HG02943 (cell line): ENCODE measurements at regions not wholly inside any gene's neighbourhood (a gene's known extent, or its start where the extent isn't known, plus 50 kb on each side); places are given as distances from the start of the nearest gene placed in this dataset.

Experiments
- ATAC-seq: cut with Tn5 transposase; IDR thresholded peaks from one replicate; pipeline ENCODE4 v1.9.1; 2021; ENCODE audit warnings: mild to moderate bottlenecking, low read depth, moderate library complexity; ENCODE audit not compliant: unreplicated experiment

DNA sequence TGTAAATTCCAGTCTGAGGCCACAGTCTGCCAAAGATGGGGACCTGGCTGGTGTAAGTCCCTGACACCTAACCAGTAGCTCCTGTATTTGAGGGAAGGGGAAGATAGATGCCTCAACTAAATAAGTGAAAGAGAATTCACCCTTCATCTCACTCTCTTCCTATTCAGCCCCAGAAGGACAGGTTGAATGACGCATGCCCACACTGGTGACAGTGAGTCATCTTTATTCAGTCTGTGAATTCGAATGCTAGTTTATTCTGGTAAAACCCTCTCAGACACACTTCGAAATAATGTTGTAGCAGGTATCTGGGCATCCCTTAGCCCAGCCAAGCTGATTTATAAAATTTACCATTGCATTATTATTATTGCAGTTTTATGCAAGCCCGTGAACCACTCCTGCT is 617.0 kb upstream of the PRMT6 start:
- ATAC-seq: no peak

DNA sequence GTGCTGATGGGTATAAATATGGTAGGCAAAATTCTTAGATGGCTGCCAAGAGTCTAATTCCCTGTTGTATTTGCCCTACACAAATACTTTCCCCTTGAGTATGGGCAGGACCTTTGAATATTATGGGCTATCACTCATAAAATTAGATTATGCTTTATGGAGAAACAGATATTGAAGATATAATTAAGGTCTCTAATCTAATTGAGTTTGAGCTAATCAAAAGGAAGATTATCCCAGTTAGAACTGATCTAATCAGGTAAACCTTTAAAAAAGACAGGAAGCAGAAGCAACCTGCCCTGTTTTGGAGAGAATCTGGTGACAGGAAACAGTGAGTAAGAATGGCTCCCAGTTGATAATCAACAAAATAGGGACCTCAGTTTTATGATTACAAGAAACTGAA is 609.0 kb upstream of the PRMT6 start:
- no peak for ATAC-seq

DNA sequence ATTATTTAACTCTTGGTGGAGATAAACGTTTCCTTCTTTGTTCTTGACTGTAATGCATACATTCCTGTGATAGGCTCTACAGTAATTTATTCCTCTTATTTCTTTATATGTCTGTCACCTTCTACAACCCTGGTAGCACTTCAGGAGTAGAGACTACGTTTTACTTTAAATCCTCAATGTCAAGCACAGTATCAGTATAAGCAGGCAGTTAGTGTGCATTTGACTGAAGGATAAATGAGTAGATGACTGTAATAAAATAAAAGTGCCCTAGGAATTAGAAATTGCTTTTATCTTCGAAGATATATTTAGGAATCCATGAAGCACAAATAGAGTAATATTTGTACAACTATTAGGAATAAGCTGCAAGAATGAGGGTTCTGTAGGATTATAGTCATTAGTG is 599.6 kb upstream of the PRMT6 start:
- no peak for ATAC-seq

DNA sequence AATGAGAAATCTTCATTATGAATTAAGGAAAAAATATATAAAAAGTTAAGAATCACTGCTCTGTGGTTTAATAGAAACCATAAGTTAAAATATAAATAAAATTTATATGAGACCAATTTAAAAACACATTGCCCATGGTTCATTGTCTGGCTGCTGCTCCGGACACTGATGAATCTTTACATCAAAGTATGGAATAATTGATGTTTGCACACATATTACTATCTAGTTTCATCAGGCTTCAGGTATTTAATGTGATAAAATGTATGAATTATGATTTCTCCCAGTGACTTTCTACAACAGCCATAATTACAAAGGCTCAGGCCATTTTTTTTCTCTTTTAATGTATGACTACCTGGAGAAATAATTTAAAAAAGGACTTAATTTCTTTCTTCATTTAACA is 599.1 kb upstream of the PRMT6 start:
- no peak for ATAC-seq

DNA sequence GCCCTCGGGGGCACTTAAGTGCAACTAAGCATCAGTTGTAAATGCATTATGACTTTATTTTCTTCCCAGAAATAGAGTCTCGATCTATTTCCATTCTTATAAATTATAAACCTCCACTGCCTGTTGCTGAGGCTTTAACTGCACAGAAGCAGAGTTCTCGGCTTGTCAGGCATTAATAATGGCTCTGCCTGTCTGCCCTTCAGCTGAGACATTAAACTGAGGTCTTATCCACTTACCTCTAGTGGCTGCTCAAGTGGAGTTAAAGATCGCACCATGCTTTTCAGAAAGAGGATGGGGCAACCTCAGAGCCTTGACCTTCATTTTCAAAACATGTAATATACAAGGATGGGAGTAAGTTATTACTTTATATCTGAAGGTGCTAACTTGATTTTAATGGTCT is 597.6 kb upstream of the PRMT6 start:
- ATAC-seq: no peak

DNA sequence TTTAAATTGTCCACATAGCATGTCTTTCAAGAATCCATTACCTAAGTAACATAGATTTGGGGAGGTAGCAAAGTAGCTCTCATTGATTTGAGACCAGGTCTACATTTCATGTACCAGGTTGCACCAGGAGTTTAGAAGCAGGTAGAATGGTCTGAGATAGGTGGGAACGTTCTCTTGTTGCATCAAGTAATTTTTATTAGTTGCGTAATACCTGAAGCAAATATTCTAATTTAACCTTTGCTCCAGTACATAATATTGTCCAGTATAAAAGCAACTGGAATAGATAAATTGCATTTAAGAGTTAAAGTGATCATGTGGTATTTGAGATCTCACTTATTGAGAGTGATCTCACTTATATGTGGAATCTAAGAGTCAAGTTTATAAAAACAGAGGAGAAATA is 597.1 kb upstream of the PRMT6 start:
- no peak for ATAC-seq

DNA sequence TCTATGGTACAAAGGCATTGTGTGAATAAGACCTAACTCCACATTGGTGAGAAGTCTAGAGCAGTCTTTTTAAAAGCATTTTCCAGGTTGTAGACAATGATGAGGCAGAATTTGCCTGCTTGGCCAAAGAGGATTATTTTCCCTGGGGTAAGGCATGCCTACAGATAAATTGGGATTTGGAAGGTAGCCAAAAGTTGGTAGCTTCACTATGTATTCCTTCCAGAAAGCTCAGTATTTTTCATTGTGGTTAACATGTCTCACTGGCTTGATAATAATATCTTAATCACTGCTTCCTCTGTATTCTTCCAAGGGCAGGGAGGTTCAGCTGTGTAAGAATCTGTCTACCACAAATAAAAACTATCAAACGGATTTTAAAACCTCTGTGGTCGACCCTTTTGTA is 590.8 kb upstream of the PRMT6 start:
- no peak for ATAC-seq

DNA sequence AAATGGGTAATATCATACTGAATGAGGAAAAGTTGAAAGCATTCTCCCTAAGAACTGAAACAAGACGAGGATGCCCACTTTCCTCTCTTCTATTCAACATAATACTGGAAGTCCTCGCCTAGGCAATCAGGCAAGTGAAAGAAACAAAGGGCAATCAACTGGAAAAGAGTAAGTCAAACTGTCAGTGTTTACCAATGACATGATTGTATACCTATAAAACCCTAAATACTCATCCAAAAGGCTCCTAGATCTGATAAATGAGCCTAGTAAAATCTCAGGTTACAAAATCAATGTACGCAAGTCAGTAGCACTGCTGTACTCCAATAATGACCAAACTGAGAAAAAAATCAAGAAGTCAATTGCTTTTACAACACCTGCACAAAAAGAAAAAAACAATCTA is 575.8 kb upstream of the PRMT6 start:
- ATAC-seq: no peak

DNA sequence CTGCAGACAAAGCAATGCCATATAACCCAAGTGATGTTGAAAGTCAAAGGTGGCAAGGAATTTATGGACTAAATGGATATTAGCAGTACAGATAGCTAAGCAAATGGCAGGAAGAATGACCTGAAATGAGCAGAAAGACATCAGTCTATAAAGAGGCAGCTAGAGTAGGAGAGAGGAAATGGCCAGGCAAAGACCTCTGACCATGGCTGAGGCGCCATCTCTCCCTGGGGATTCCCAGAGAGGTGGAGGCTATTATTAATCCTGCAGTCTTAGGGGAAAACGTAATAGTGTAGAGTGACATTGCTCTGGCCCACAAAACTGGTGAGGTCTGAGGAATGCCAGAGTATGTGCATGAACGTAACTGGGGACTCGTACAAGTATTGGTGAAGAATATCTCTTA is 563.6 kb upstream of the PRMT6 start:
- no peak for ATAC-seq

DNA sequence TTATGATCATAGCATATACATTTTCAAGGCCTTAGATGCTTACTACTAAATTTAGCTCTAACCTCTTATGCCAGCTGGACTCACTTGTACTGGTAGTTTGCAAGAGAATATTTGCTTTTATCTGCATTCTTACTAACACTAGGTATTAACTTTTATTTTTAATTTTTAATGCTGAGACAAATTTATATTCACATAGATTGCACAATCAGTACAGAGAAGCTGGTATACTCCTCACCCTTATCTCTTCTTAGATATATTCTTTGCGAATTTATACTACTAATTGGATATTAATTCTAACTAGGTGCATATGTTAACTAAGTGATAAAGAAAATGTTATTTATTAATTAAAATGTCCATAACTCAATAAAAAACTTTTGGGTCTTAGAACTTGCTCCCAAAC is 561.8 kb upstream of the PRMT6 start:
- ATAC-seq: no peak

DNA sequence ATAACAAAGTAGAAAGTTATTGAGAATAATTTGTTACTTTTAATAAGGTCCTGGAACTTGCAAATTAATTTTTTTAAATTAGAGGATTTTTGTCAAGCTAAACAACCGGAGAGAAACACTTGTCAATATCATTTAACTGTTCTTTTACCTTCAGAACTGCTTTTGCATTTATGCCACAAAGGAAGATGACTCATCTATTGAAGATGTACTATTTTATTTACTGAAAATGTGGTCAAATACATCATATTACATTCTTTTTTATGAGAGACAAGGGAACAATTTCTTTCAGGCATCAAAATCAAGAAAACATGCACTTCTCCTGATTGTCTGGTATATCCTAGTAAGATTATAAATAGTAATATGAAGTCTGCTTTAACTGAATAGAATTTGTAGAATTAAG is 558.2 kb upstream of the PRMT6 start:
- no peak for ATAC-seq

DNA sequence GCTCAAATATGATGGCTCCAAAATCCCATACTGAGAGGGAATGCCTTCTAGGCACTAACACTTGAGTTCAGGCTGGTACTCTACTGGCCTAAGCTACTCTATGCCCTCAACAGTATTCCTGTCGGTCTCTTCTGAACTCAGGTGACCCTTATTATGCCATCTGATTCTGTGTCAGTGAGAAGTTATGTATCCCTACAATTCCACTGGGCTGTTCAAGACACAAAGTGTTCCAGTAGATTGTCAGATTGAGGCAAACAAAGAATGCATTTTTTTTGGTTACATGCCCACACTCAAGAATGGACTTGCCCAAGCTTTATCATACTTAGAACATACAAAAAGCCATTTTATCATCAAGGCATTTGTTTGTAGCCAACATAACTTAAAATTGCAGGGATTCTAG is 553.8 kb upstream of the PRMT6 start:
- ATAC-seq: no peak

DNA sequence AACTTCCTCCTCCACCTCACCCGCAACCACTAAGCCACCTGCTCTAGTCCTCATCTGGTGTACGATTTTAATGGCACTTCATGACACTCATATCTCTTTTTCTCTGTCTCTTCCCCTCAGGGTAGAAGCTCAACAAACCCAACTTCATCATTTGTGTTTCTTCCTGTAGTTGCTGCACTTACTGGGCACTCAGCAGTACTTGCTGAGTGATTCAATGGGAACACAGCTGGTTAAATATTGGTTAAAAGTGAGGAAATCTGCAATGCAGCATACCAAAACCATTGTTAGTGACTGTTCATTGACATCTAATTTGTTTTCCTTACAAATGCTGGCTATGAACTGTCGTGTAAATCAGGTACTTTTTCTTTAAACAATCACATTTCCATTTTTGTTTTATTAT is 541.1 kb upstream of the PRMT6 start:
- no peak for ATAC-seq

DNA sequence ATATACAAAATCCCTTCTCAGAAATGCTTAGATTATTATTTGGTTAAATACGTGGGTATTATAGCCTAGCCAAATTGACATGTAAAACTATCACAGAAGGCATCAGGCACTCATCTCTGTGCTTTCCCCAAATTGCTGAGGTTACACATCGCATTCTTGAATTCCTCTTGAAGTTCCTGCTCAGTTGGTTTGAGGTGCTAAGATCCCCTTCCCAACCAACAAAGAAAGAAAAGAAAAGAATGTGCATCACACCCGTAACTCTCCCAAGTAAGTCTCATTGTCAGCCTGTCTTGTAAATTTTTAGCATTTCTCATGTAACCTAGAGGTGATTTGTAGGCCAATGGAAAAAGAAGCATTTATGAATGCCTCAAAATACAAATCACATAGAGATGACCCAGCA is 539.2 kb upstream of the PRMT6 start:
- ATAC-seq: no peak

DNA sequence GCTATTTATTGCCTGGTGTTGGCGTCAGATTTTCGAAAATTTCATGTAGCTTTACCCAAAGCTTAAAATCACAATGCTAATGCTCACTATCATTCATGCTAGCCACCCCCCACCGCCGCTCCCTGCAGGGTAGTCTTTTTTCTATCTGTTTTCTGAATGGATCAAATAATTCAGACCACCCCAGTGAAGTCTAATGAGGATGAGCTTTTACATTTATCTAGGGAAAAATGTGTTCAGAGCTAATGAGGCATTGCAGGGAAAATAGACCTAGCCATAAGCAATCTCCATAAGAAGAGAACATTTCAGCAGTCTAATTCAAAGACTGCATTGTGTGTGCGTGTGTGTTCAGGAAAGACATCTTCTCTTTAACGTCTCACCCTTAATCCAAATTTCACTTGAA is 533.0 kb upstream of the PRMT6 start:
- no peak for ATAC-seq

DNA sequence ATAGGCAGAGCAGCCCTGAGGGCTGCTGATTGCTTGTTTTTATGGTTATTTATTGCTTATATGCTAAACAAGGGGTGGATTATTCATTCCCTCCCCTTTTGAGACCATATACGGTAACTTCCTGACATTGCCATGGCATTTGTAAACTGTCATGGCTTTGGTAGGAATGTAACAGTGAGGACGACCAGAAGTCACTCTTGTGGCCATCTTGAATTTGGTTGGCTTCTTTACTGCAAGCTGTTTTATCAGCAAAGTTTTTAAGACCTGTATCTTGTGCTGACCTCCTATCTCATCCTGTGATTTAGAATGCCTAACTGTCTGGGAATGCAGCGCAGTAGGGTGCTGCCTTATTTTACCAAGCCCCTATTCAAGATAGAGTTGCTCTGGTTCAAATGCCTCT is 531.8 kb upstream of the PRMT6 start:
- ATAC-seq: no peak

DNA sequence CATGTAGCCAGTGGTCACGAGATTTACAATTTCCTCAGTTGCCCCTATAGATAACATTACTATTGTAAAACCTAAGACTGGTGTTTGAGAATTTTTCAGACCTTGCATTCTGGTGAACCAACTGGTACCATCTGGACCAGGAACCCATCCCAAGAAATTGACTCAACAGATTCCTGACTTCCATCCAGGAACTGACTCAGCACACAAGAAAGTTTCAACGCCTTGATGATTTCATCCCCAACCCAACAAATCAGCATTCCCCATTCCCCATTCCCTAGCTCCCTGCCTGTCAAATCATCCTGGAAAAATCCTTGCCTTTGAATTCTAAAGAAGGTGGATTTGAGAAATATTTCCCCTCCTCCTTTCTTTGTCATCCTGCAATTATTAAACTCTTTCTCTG is 529.8 kb upstream of the PRMT6 start:
- no peak for ATAC-seq

DNA sequence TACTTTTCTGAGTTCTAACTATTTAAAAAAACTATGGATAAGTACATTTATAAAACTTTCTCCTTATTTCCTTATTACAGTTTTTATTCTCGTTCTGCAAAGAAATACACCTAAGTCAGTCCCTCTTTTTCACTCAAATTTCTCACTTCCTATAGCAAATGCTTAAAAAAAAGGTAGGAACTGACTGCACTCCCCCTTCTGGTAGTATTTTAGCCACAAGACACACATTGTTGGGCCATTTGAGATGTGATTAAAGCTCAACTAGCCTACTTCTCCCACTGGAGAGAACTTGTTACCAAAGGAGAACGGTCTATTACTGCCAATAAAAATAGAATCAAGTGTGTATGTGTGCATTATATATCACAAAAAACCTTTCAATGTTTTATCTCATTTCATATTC is 521.9 kb upstream of the PRMT6 start:
- ATAC-seq: no peak

DNA sequence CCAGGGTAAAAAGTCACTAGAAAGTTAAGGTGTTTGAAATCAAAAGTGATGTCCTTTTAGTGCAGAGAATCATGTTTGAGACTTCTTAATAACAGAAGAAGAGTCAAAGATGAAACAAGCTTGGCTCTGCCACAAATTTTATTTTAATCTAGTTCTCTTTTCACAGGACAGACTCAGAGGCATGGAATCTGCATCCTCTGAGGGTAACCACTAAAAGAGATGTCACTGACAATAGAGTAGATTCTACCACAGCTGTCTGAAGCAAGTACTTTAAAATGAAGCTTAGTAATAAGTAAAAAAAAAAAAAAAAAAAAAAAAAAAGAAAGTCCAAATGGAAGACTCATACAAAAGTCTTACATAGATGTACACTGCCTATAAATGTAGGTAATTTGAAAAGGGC is 519.7 kb upstream of the PRMT6 start:
- ATAC-seq: no peak

DNA sequence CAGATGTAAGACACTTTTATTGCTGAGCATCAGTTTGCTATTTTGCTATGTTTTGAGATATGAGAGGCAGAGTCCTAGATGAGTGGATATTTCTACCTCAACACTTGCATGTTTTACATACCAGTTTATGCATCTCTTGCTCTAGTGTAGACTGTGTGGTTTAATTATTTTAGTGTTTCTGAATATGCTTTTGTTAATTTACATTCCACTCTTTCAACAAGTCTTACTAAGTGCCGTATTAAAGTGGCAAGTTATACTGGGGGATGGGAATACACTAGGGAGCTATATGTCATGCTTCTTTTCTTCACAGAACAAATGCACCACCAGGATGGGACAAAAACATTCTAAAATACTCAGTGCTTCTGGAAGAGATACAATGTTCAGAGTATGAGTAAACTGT is 507.7 kb upstream of the PRMT6 start:
- ATAC-seq: no peak

DNA sequence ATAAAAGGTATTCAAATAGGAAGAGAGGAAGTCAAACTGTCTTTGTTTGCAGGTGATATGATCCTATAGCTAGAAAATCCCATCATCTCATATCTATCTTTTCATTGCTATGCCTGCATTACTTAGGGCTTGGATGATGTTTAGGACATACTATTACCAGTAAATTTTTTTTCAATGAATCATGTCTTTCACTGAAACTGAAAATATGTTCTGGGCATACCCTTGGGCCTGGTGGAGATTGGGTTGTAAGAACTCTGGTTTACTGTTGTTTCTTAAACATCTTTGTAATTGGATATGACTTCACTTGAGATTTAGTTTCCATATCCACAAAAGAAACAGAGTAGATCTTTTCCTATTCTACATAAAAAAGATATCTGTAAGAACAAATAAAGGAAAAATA is 502.2 kb upstream of the PRMT6 start:
- no peak for ATAC-seq

DNA sequence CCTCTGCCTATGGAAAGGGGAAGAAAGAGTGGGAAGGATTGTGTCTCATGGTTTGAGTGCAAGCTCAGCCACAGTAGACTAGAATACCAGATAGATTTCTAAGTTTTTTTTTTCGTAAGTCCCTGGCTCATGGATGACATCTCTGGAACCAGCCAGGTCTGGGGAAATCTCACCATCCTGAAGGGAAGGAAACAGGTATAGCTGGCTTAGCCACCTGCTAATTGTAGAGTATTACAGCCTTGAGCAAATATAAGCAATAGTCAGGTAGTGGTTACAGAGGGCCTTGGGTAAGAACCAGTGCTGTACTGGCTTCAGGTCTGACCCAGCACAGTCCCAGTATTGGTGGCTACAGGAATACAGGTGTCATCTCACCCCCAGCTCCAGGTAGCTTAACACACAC is 500.9 kb upstream of the PRMT6 start:
- ATAC-seq: no peak

DNA sequence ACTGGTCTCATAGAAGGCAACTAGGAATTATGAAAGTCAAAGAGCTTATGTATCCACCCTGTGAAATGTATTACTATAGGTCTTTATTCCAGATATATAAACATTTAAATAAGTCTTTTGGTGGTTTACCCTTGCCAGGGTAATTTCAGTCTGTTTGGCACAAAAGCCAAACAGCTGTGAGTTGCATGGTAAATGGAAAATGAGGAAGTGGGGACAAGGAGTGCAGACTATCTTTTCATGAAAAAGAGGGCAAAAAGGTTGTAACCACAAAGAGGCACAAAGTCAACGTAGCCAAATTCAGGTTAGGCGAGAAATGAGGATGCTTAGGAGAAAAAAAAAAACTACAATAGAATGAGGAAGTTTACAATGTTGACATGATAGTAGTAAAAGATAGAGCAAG is 492.3 kb upstream of the PRMT6 start:
- ATAC-seq: no peak
